Transverse colon (tissue), 4 donors: ENCODE measurements at regions not wholly inside any gene's neighbourhood (a gene's known extent, or its start where the extent isn't known, plus 50 kb on each side); places are given as distances from the start of the nearest gene placed in this dataset.

Experiments used
- DNase-seq: peaks from one replicate; pipeline ENCODE4 v3.0.0-alpha.2; 2019
- H3K27ac ChIP-seq, 4 donors: fragments of 200-600 bp; sonication (generic); 2 replicates each; pipeline ENCODE4 v1.5.1; 2016 to 2018; ENCODE audit warnings: inconsistent platforms in 4 of 4
- H3K27me3 ChIP-seq: fragments of 200-600 bp; sonication (generic); 2 replicates; pipeline ENCODE4 v1.5.1; 2017; ENCODE audit warnings: inconsistent platforms
- H3K36me3 ChIP-seq, 4 donors: fragments of 200-600 bp; sonication (generic); 2 replicates each; pipeline ENCODE4 v1.5.1; 2017 to 2019; ENCODE audit warnings: inconsistent platforms in 4 of 4
- H3K4me1 ChIP-seq, 4 donors: fragments of 200-600 bp; sonication (generic); 2 replicates each; pipeline ENCODE4 v1.5.1; 2017 to 2020; ENCODE audit warnings: inconsistent platforms in 4 of 4
- H3K4me3 ChIP-seq, 4 donors: fragments of 200-600 bp; sonication (generic); 1 replicate in 1 of 4; 2 replicates in 3 of 4; pipeline versions ENCODE4 v1.5.1 to v1.6.1; 2017 to 2019; ENCODE audit warnings: inconsistent platforms in 4 of 4
- H3K9me3 ChIP-seq, 2 donors: fragments of 200-600 bp; sonication (generic); 2 replicates each; pipeline ENCODE4 v1.5.1; 2017 to 2019; ENCODE audit warnings: inconsistent platforms in 2 of 2
- EP300 ChIP-seq: sonication (generic); formaldehyde crosslinking; IDR thresholded peaks from one replicate; pipeline ENCODE4 v1.6.1; 2017; ENCODE audit warnings: antibody characterized with exemption, low read depth
- POLR2A ChIP-seq: fragments of 450-650 bp; IDR thresholded peaks from one replicate; pipeline ENCODE4 v1.6.1; 2016; ENCODE audit warnings: antibody characterized with exemption, mild to moderate bottlenecking, moderate library complexity
- POLR2AphosphoS5 ChIP-seq, 3 donors: sonication (generic); formaldehyde crosslinking; IDR thresholded peaks; one replicate each; pipeline ENCODE4 v1.6.1; 2016; ENCODE audit warnings: antibody characterized with exemption in 3 of 3
- WGBS, 2 donors: methylation state at CpG; one replicate each; pipeline ENCODE4 v1.1.5; 2018; ENCODE audit warnings: low coverage in 1 of 2; 5-methylcytosine and 5-hydroxymethylcytosine counted together
- in situ Hi-C, 4 donors: fragments of 200-750 bp; cut with MboI; loops; one replicate each; pipeline versions ENCODE4 v1.15.0 to v1.15.1; 2017; ENCODE audit warnings: low sequenced_read_pairs in 3 of 4, low pct_ligation_motif_present in 1 of 4, low pct_unique_long_range_greater_than_20kb in 1 of 4
- intact Hi-C: fragments of 100-400 bp; cut with DNase I; formaldehyde crosslinking; loops from one replicate; pipeline ENCODE4 v1.15.1; 2023; ENCODE audit warnings: low total_unique reads
- TF ChIP-seq, protein P1 (sequence below), 5 experiments: fragments of 200-600 bp in 3 of 5; fragments of 450-650 bp in 2 of 5; sonication (generic) in 3 of 5; IDR thresholded peaks; 1 replicate in 2 of 5; 2 replicates in 3 of 5; pipeline ENCODE4 v1.5.1; 2016 to 2017; ENCODE audit warnings: antibody characterized with exemption in 5 of 5, inconsistent platforms in 3 of 5, mild to moderate bottlenecking in 2 of 5, moderate library complexity in 1 of 5

DNA sequence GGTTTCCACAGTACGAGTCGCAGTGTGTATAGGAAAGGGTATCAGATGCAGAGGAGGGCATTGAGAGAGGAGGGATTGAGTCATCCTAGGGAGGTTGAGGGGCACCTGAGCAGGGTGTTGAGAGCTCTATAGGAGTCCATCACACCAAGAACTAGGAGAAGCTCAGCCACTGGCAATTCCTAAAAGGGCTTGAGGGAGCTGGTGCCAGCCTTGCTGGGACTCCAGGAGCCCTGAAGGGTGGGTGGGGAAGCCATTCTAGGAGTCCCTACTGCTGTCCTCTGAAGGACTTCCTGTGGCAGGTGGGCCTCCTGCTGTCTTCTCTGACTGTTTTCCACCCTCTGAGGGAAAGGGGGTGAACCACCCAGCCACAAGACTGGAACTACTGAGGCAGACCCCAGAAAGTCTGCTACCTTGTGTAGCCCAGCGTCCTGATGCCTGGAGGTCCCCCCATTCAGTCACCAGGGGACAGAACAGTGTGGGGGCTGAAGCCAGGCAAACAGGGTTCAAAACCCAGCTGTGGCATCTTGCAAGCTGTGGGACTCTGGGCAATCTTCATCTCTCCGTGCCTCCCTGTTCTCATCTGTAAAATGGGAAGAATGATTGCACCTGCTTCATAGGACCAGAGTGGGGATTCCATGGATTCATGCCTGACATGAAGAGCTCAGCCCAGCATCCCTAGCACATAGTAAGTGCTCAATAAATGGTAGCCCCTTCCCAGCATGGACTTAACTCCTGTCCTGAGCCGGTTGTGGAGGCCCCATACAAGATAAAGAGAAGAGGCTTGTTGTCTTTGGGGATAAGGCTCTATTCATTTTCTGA is 149.5 kb downstream of the C9orf50 start:
- Histone ChIP-seq H3K27me3 (no peaks in the 10 kb centered on the region), H3K4me3 (no peak overlapping the region), H3K36me3 (no peaks in the 10 kb centered on the region), H3K4me1 (peaks cover 0 to 11% (median 0%) of the 10 kb centered on the region in 4 donors), H3K27ac (no peak overlapping the region), H3K9me3 (no peaks in the 10 kb centered on the region)
- intact Hi-C loops (no loop called here), in situ Hi-C loops (no loop called here)
- 98% methylated on average over 5 of the region's 5 CpGs; no CpG with 5 or more reads in 1 of the 2 donors for WGBS, 2 donors
- TF ChIP-seq POLR2AphosphoS5 (IDR thresholded peaks at IDR 0.05), result no peak
- TF ChIP-seq EP300, result no peak
- TF ChIP-seq, protein P1, sequence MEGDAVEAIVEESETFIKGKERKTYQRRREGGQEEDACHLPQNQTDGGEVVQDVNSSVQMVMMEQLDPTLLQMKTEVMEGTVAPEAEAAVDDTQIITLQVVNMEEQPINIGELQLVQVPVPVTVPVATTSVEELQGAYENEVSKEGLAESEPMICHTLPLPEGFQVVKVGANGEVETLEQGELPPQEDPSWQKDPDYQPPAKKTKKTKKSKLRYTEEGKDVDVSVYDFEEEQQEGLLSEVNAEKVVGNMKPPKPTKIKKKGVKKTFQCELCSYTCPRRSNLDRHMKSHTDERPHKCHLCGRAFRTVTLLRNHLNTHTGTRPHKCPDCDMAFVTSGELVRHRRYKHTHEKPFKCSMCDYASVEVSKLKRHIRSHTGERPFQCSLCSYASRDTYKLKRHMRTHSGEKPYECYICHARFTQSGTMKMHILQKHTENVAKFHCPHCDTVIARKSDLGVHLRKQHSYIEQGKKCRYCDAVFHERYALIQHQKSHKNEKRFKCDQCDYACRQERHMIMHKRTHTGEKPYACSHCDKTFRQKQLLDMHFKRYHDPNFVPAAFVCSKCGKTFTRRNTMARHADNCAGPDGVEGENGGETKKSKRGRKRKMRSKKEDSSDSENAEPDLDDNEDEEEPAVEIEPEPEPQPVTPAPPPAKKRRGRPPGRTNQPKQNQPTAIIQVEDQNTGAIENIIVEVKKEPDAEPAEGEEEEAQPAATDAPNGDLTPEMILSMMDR (IDR thresholded peaks at IDR 0.05), result no peak
- no peak for TF ChIP-seq POLR2A
- no peak for DNase-seq

GRCh38 chr9:129469988-129470316 is 150.9 kb downstream of the C9orf50 start:
- Histone ChIP-seq H3K4me3 (no peak overlapping the region), H3K27me3 (no peaks in the 10 kb centered on the region), H3K27ac (no peak overlapping the region), H3K9me3 (no peaks in the 10 kb centered on the region), H3K4me1 (peaks cover 0 to 22% (median 11%) of the 10 kb centered on the region in 4 donors), H3K36me3 (no peaks in the 10 kb centered on the region)
- WGBS, 2 donors, result 85 to 100% methylated on average over 3 to 6 of the region's 6 CpGs
- TF ChIP-seq POLR2AphosphoS5 (IDR thresholded peaks at IDR 0.05), result no peak
- TF ChIP-seq, protein P1 (IDR thresholded peaks at IDR 0.05), result no peak
- TF ChIP-seq EP300, result no peak
- no peak for TF ChIP-seq POLR2A
- in situ Hi-C loops (no loop called here), intact Hi-C loops (no loop called here)
- DNase-seq, result no peak

DNA sequence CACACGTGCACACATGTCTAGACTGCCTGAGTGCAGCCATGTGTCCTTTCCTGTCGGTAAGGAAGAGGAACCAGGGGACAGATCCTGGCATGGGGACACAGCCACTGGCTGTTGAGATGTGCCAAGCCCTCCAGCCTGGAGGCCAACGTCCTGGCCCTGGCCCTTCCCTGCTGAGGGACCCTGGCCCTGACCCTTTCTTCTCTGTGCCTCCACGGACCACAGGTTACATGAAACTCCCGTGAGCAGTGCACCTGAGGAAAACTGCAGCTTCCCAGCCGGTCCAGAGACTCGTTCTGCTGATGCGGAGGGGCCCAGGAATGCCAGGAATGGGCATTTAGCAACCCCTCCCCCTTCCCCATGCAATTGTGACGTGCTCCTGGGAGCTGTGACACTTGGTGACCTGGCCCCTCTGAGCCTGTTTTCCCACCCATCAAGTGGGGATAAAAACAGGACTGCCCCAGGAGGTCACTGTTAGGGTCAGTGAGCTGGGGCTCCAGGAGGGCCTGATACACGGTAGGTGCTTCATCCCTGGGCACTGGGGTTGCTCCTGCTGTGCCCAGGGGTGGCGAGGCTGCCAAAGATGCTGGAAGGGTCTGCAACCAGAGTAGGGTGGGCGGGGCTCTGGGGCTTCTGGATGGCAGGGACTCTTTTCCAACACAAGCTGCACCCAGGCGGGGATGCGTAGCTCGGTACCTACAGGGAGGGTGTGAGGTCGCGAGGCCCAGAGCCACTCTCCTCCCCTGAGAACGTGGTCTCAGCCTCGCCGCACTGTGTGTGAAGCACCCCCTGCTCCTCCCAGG is 151.5 kb downstream of the C9orf50 start:
- no peak for DNase-seq
- H3K9me3 ChIP-seq, result no peaks in the 10 kb centered on the region
- WGBS, 2 donors, result 80% methylated on average over 19 of the region's 20 CpGs; no CpG with 5 or more reads in 1 of the 2 donors
- TF ChIP-seq, protein P1 (IDR thresholded peaks at IDR 0.05), result no peak
- TF ChIP-seq POLR2AphosphoS5 (IDR thresholded peaks at IDR 0.05), result no peak
- no peak for TF ChIP-seq EP300
- no peak for TF ChIP-seq POLR2A
- intact Hi-C loops, result no loop called here
- H3K27me3 ChIP-seq, result no peaks in the 10 kb centered on the region
- H3K4me1 ChIP-seq, result peaks cover 0 to 26% (median 15%) of the 10 kb centered on the region in 4 donors
- H3K36me3 ChIP-seq, result no peaks in the 10 kb centered on the region
- H3K4me3 ChIP-seq, result no peak overlapping the region
- no peak overlapping the region for H3K27ac ChIP-seq
- in situ Hi-C loops, result no loop called here

GRCh38 chr9:129467739-129468666 is 152.9 kb downstream of the C9orf50 start:
- H3K9me3 ChIP-seq, result no peaks in the 10 kb centered on the region
- DNase-seq, result no peak
- in situ Hi-C loops (no loop called here), intact Hi-C loops (no loop called here)
- H3K4me3 ChIP-seq, result no peak overlapping the region
- 80 to 86% methylated on average over 1 to 19 of the region's 19 CpGs for WGBS, 2 donors
- H3K27ac ChIP-seq, result no peak overlapping the region
- no peaks in the 10 kb centered on the region for H3K36me3 ChIP-seq
- peaks cover 0 to 24% (median 20%) of the 10 kb centered on the region in 4 donors for H3K4me1 ChIP-seq
- TF ChIP-seq EP300 (no peak), POLR2AphosphoS5 (IDR thresholded peaks at IDR 0.05) (no peak)
- no peaks in the 10 kb centered on the region for H3K27me3 ChIP-seq
